Transverse colon (tissue), 4 donors: ENCODE measurements at regions not wholly inside any gene's neighbourhood (a gene's known extent, or its start where the extent isn't known, plus 50 kb on each side); places are given as distances from the start of the nearest gene placed in this dataset.

ENCODE experiments used
- CTCF ChIP-seq, 5 experiments: fragments of 200-600 bp in 3 of 5; fragments of 450-650 bp in 2 of 5; sonication (generic) in 3 of 5; IDR thresholded peaks; 1 replicate in 2 of 5; 2 replicates in 3 of 5; pipeline ENCODE4 v1.5.1; 2016 to 2017; ENCODE audit warnings: antibody characterized with exemption in 5 of 5, inconsistent platforms in 3 of 5, mild to moderate bottlenecking in 2 of 5, moderate library complexity in 1 of 5
- POLR2A ChIP-seq: fragments of 450-650 bp; IDR thresholded peaks from one replicate; pipeline ENCODE4 v1.6.1; 2016; ENCODE audit warnings: antibody characterized with exemption, mild to moderate bottlenecking, moderate library complexity
- POLR2AphosphoS5 ChIP-seq, 3 donors: sonication (generic); formaldehyde crosslinking; IDR thresholded peaks; one replicate each; pipeline ENCODE4 v1.6.1; 2016; ENCODE audit warnings: antibody characterized with exemption in 3 of 3

- no peak for TF ChIP-seq CTCF (IDR thresholded peaks at IDR 0.05)
- TF ChIP-seq POLR2A: no peak
- TF ChIP-seq POLR2AphosphoS5 (IDR thresholded peaks at IDR 0.05): no peak
Observed at GRCh38 chr13:64531400-64531799, 2698.7 kb downstream of the PCDH9 start.
